ENCODE measurements at regions not wholly inside any gene's neighbourhood (a gene's known extent, or its start where the extent isn't known, plus 50 kb on each side); places are given as distances from the start of the nearest gene placed in this dataset.

GRCh38 chr5:20985754-20986153 lies 997.8 kb upstream of the CDH18 start:
- no peak for TF ChIP-seq CTCF (IDR thresholded peaks at IDR 0.05)
- DNase-seq (no peak), ATAC-seq (ENCODE audit: low read depth) (no peak)
- H3K4me1 Mint-ChIP-seq: no peaks in the 10 kb centered on the region
- no peak overlapping the region for H3K4me3 Mint-ChIP-seq
- ChIA-PET CTCF (no interaction called here), POLR2A (no interaction called here)
- intact Hi-C loops (cut with micrococcal nuclease): no loop called here
- H3K36me3 Mint-ChIP-seq (ENCODE audit: low read depth): no peaks in the 10 kb centered on the region
- H3K9me3 Mint-ChIP-seq: peaks cover 11% of the 10 kb centered on the region
- H3K27me3 Mint-ChIP-seq: no peaks in the 10 kb centered on the region
- H3K27ac Mint-ChIP-seq: no peak overlapping the region

- H3K36me3 Mint-ChIP-seq (ENCODE audit: low read depth): no peaks in the 10 kb centered on the region
- intact Hi-C loops (cut with micrococcal nuclease): loop anchor here (5.0 kb wide), 2 partner anchors 83 to 218 kb away; no protein-coding TSS in a partner anchor
- POLR2A ChIA-PET: no interaction called here
- peaks cover 11% of the 10 kb centered on the region for H3K4me1 Mint-ChIP-seq
- CTCF ChIA-PET: no interaction called here
- no peaks in the 10 kb centered on the region for H3K9me3 Mint-ChIP-seq
- H3K27ac Mint-ChIP-seq: no peak overlapping the region
- H3K27me3 Mint-ChIP-seq: no peaks in the 10 kb centered on the region
- H3K4me3 Mint-ChIP-seq: no peak overlapping the region
- DNase-seq (no peak), ATAC-seq (ENCODE audit: low read depth) (no peak)
- TF ChIP-seq CTCF (IDR thresholded peaks at IDR 0.05): no peak
Measured at GRCh38 chr5:20974426-20974825, 986.4 kb upstream of the CDH18 start.

GRCh38 chr5:20972419-20972925 lies 984.5 kb upstream of the CDH18 start:
- Mint-ChIP-seq H3K27ac (peak overlapping the region; percentile 50), H3K4me3 (peak overlapping the region; percentile 87), H3K4me1 (peaks cover 11% of the 10 kb centered on the region), H3K36me3 (ENCODE audit: low read depth) (no peaks in the 10 kb centered on the region), H3K27me3 (no peaks in the 10 kb centered on the region), H3K9me3 (no peaks in the 10 kb centered on the region)
- no peak for DNase-seq
- POLR2A ChIA-PET: no interaction called here
- ATAC-seq (ENCODE audit: low read depth): peak; percentile 75
- no peak for TF ChIP-seq CTCF (IDR thresholded peaks at IDR 0.05)
- intact Hi-C loops (cut with micrococcal nuclease): loop anchor here (1.0 to 5.0 kb wide), 4 partner anchors 85 to 487 kb away; no protein-coding TSS in a partner anchor
- CTCF ChIA-PET: interaction anchor here (1.2 to 1.4 kb wide), 3 partner anchors 219 to 487 kb away, joined by 3 to 6 read pairs (median 4); no protein-coding TSS in a partner anchor

GRCh38 chr5:20959347-20959746 lies 971.3 kb upstream of the CDH18 start:
- Mint-ChIP-seq H3K9me3 (peaks cover 3% of the 10 kb centered on the region), H3K36me3 (ENCODE audit: low read depth) (no peaks in the 10 kb centered on the region), H3K27ac (no peak overlapping the region), H3K27me3 (no peaks in the 10 kb centered on the region), H3K4me1 (no peaks in the 10 kb centered on the region), H3K4me3 (no peak overlapping the region)
- DNase-seq (no peak), ATAC-seq (ENCODE audit: low read depth) (no peak)
- POLR2A ChIA-PET: no interaction called here
- TF ChIP-seq CTCF (IDR thresholded peaks at IDR 0.05): no peak
- intact Hi-C loops (cut with micrococcal nuclease): no loop called here
- CTCF ChIA-PET: no interaction called here

GRCh38 chr5:20958641-20959040 lies 970.6 kb upstream of the CDH18 start:
- intact Hi-C loops (cut with micrococcal nuclease): no loop called here
- H3K27ac Mint-ChIP-seq: no peak overlapping the region
- H3K36me3 Mint-ChIP-seq (ENCODE audit: low read depth): no peaks in the 10 kb centered on the region
- ChIA-PET CTCF (no interaction called here), POLR2A (no interaction called here)
- H3K9me3 Mint-ChIP-seq: peaks cover 3% of the 10 kb centered on the region
- DNase-seq: no peak
- H3K4me3 Mint-ChIP-seq: no peak overlapping the region
- ATAC-seq (ENCODE audit: low read depth): no peak
- no peak for TF ChIP-seq CTCF (IDR thresholded peaks at IDR 0.05)
- H3K27me3 Mint-ChIP-seq: no peaks in the 10 kb centered on the region
- no peaks in the 10 kb centered on the region for H3K4me1 Mint-ChIP-seq

Data from activated B cell treated with CpG ODN at 0.5 μM for 24 hours (primary cell).